GM18520 (cell line): ENCODE measurements at regions not wholly inside any gene's neighbourhood (a gene's known extent, or its start where the extent isn't known, plus 50 kb on each side); places are given as distances from the start of the nearest gene placed in this dataset.
"Not testable (repeated sequence)": the region's sequence is repeated elsewhere in the genome, so short reads cannot be mapped to it uniquely, and the experiment has no call there.

Experiments used
- ATAC-seq: cut with Tn5 transposase; IDR thresholded peaks from one replicate; pipeline ENCODE4 v1.9.1; 2021; ENCODE audit not compliant: unreplicated experiment

- no peak for ATAC-seq
Observed at GRCh38 chr2:226483143-226483542, 316.5 kb downstream of the IRS1 start.

- no peak for ATAC-seq
Observed at GRCh38 chr2:226478109-226478809, 321.4 kb downstream of the IRS1 start.

GRCh38 chr2:226477221-226478108 lies 322.2 kb downstream of the IRS1 start:
- ATAC-seq: no peak

GRCh38 chr2:226475650-226476049 lies 324.0 kb downstream of the IRS1 start:
- no peak for ATAC-seq

- ATAC-seq: no peak
Observed at GRCh38 chr2:226474131-226474530, 325.5 kb downstream of the IRS1 start.

- no peak for ATAC-seq
Observed at GRCh38 chr2:226471987-226472470, 327.6 kb downstream of the IRS1 start.

- ATAC-seq: no peak
Observed at GRCh38 chr2:226467633-226468032, 332.0 kb downstream of the IRS1 start.

- ATAC-seq: no peak
Observed at GRCh38 chr2:226467221-226467620, 332.4 kb downstream of the IRS1 start.

GRCh38 chr2:226466589-226466988 lies 333.0 kb downstream of the IRS1 start:
- ATAC-seq: no peak

GRCh38 chr2:226466124-226466523 lies 333.5 kb downstream of the IRS1 start:
- ATAC-seq: no peak

GRCh38 chr2:226464380-226464779 lies 335.2 kb downstream of the IRS1 start:
- no peak for ATAC-seq

GRCh38 chr2:226463154-226463553 lies 336.5 kb downstream of the IRS1 start:
- ATAC-seq: no peak

- no peak for ATAC-seq
Observed at GRCh38 chr2:226461981-226462380, 337.6 kb downstream of the IRS1 start.

- ATAC-seq: not testable (repeated sequence)
Observed at GRCh38 chr2:226456144-226456543, 343.5 kb downstream of the IRS1 start.

- ATAC-seq: no peak
Observed at GRCh38 chr2:226452768-226453167, 346.9 kb downstream of the IRS1 start.

- ATAC-seq: no peak
Observed at GRCh38 chr2:226451486-226451885, 348.1 kb downstream of the IRS1 start.

- ATAC-seq: no peak
Observed at GRCh38 chr2:226450141-226450540, 349.5 kb downstream of the IRS1 start.

GRCh38 chr2:226447338-226448300 lies 352.0 kb downstream of the IRS1 start:
- no peak for ATAC-seq

- no peak for ATAC-seq
Observed at GRCh38 chr2:226446406-226447001, 353.1 kb downstream of the IRS1 start.

- ATAC-seq: no peak
Observed at GRCh38 chr2:226445216-226445861, 354.3 kb downstream of the IRS1 start.
